Naive thymus-derived CD4-positive, alpha-beta T cell (primary cell): ENCODE measurements at regions not wholly inside any gene's neighbourhood (a gene's known extent, or its start where the extent isn't known, plus 50 kb on each side); places are given as distances from the start of the nearest gene placed in this dataset.

Experiments
- ATAC-seq: fragments of 150-1000 bp; cut with Tn5 transposase; 2 replicates; pipeline ENCODE4 v1.10.0; 2021; ENCODE audit warnings: mild to moderate bottlenecking, moderate library complexity
- CTCF ChIA-PET: fragments of 350-600 bp; sonication (Branson Sonifier 250); formaldehyde crosslinking; loops from one replicate; lab custom pipeline; 2021; ENCODE audit warnings: antibody characterized with exemption; lab: Charles Lee
- POLR2A ChIA-PET: fragments of 350-600 bp; sonication (Branson Sonifier 250); formaldehyde crosslinking; loops from one replicate; lab custom pipeline; 2021; ENCODE audit warnings: antibody characterized with exemption, inconsistent platforms; lab: Charles Lee
- DNase-seq, 9 donors: peaks; one replicate each; pipeline versions ENCODE4 v3.0.0 to v3.0.0-alpha.2; 2020 to 2022; ENCODE audit warnings: mixed read lengths in 1 of 9
- H3K27ac ChIP-seq: one replicate; pipeline ENCODE4 v1.7.0; 2013; ENCODE audit warnings: mild to moderate bottlenecking, low read depth, low read length, moderate library complexity
- H3K27me3 ChIP-seq, 2 donors: one replicate each; pipeline ENCODE4 v1.7.0; 2013; ENCODE audit warnings: low read length in 2 of 2, mild to moderate bottlenecking in 2 of 2, moderate library complexity in 2 of 2; ENCODE audit not compliant: control insufficient read depth in 2 of 2, insufficient read depth in 2 of 2
- H3K36me3 ChIP-seq, 3 experiments: 1 replicate in 2 of 3; 2 replicates in 1 of 3; pipeline ENCODE4 v1.7.0; 2013; ENCODE audit warnings: low read length in 3 of 3, mild to moderate bottlenecking in 3 of 3, moderate library complexity in 1 of 3; ENCODE audit not compliant: insufficient read depth in 3 of 3, control insufficient read depth in 2 of 3
- H3K4me1 ChIP-seq, 2 donors: one replicate each; pipeline ENCODE4 v1.7.0; 2013; ENCODE audit warnings: low read length in 2 of 2, mild to moderate bottlenecking in 2 of 2, moderate library complexity in 1 of 2; ENCODE audit not compliant: control insufficient read depth in 2 of 2, insufficient read depth in 2 of 2
- H3K4me3 ChIP-seq: 2 replicates; pipeline ENCODE4 v1.7.0; 2013; ENCODE audit warnings: mild to moderate bottlenecking, low read length
- H3K9me3 ChIP-seq, 3 experiments: 1 replicate in 2 of 3; 2 replicates in 1 of 3; pipeline ENCODE4 v1.7.0; 2013; ENCODE audit warnings: low read length in 3 of 3; ENCODE audit not compliant: control insufficient read depth in 2 of 3
- H3K27ac Mint-ChIP-seq, 9 donors: one replicate each; pipeline ENCODE4 v1.8.0; 2020 to 2022; ENCODE audit warnings: mixed read lengths in 9 of 9, mild to moderate bottlenecking in 8 of 9, moderate library complexity in 5 of 9, inconsistent platforms in 2 of 9
- H3K27me3 Mint-ChIP-seq, 5 donors: one replicate each; pipeline ENCODE4 v1.8.0; 2021 to 2022; ENCODE audit warnings: mixed read lengths in 5 of 5, mild to moderate bottlenecking in 1 of 5
- H3K36me3 Mint-ChIP-seq, 5 donors: one replicate each; pipeline ENCODE4 v1.8.0; 2020 to 2022; ENCODE audit warnings: mixed read lengths in 5 of 5, mild to moderate bottlenecking in 3 of 5, inconsistent platforms in 1 of 5
- H3K4me1 Mint-ChIP-seq, 7 donors: one replicate each; pipeline ENCODE4 v1.8.0; 2020 to 2022; ENCODE audit warnings: mixed read lengths in 7 of 7, mild to moderate bottlenecking in 3 of 7, inconsistent platforms in 1 of 7
- H3K4me3 Mint-ChIP-seq, 10 donors: one replicate each; pipeline ENCODE4 v1.8.0; 2020 to 2022; ENCODE audit warnings: mild to moderate bottlenecking in 10 of 10, mixed read lengths in 10 of 10, moderate library complexity in 6 of 10, inconsistent platforms in 2 of 10
- H3K9me3 Mint-ChIP-seq, 11 donors: one replicate each; pipeline ENCODE4 v1.8.0; 2020 to 2022; ENCODE audit warnings: mixed read lengths in 11 of 11, mild to moderate bottlenecking in 4 of 11, inconsistent platforms in 1 of 11, moderate library complexity in 1 of 11
- intact Hi-C, 2 donors: fragments of 100-400 bp; cut with micrococcal nuclease; formaldehyde crosslinking; loops; one replicate each; pipeline ENCODE4 v1.15.1; 2023

GRCh38 chr5:3029396-3029795, 277.9 kb upstream of the IRX2 start:
- Mint-ChIP-seq H3K27me3 (no peaks in the 10 kb centered on the region), H3K4me3 (no peak overlapping the region), H3K36me3 (no peaks in the 10 kb centered on the region), H3K9me3 (peaks cover 0 to 21% (median 0%) of the 10 kb centered on the region in 11 donors), H3K27ac (no peak overlapping the region), H3K4me1 (peaks cover 0 to 1% (median 0%) of the 10 kb centered on the region in 7 donors)
- intact Hi-C loops, result no loop called here
- H3K9me3 ChIP-seq, result no peaks in the 10 kb centered on the region
- no peaks in the 10 kb centered on the region for H3K4me1 ChIP-seq
- no peak for DNase-seq
- H3K4me3 ChIP-seq, result no peak overlapping the region
- no peak for ATAC-seq
- no peak overlapping the region for H3K27ac ChIP-seq
- H3K36me3 ChIP-seq, result no peaks in the 10 kb centered on the region
- no peaks in the 10 kb centered on the region for H3K27me3 ChIP-seq
- ChIA-PET POLR2A (no interaction called here), CTCF (no interaction called here)

GRCh38 chr5:3027866-3028635, 276.6 kb upstream of the IRX2 start:
- DNase-seq (no peak), ATAC-seq (no peak)
- no peak overlapping the region for H3K27ac ChIP-seq
- Mint-ChIP-seq H3K27ac (no peak overlapping the region), H3K27me3 (peaks cover 0 to 3% (median 0%) of the 10 kb centered on the region in 5 donors), H3K9me3 (peaks cover 0 to 20% (median 2%) of the 10 kb centered on the region in 11 donors), H3K36me3 (no peaks in the 10 kb centered on the region), H3K4me3 (no peak overlapping the region), H3K4me1 (peaks cover 0 to 1% (median 0%) of the 10 kb centered on the region in 7 donors)
- CTCF ChIA-PET, result no interaction called here
- POLR2A ChIA-PET, result no interaction called here
- intact Hi-C loops, result no loop called here
- no peaks in the 10 kb centered on the region for H3K36me3 ChIP-seq
- no peaks in the 10 kb centered on the region for H3K9me3 ChIP-seq
- no peaks in the 10 kb centered on the region for H3K4me1 ChIP-seq
- no peak overlapping the region for H3K4me3 ChIP-seq
- no peaks in the 10 kb centered on the region for H3K27me3 ChIP-seq

GRCh38 chr5:3027185-3027865, 275.8 kb upstream of the IRX2 start:
- H3K27me3 Mint-ChIP-seq, result peaks cover 0 to 3% (median 0%) of the 10 kb centered on the region in 5 donors
- no peak overlapping the region for H3K27ac Mint-ChIP-seq
- Histone ChIP-seq H3K27ac (no peak overlapping the region), H3K9me3 (no peaks in the 10 kb centered on the region), H3K27me3 (no peaks in the 10 kb centered on the region), H3K4me3 (no peak overlapping the region), H3K36me3 (no peaks in the 10 kb centered on the region), H3K4me1 (no peaks in the 10 kb centered on the region)
- ATAC-seq, result no peak
- no peaks in the 10 kb centered on the region for H3K36me3 Mint-ChIP-seq
- H3K4me1 Mint-ChIP-seq, result peaks cover 0 to 1% (median 0%) of the 10 kb centered on the region in 7 donors
- CTCF ChIA-PET, result no interaction called here
- intact Hi-C loops, result no loop called here
- H3K9me3 Mint-ChIP-seq, result peaks cover 0 to 20% (median 2%) of the 10 kb centered on the region in 11 donors
- no peak overlapping the region for H3K4me3 Mint-ChIP-seq
- DNase-seq, result no peak
- POLR2A ChIA-PET, result no interaction called here

GRCh38 chr5:3026651-3027050, 275.2 kb upstream of the IRX2 start:
- Histone ChIP-seq H3K27ac (no peak overlapping the region), H3K4me3 (no peak overlapping the region), H3K36me3 (no peaks in the 10 kb centered on the region), H3K4me1 (no peaks in the 10 kb centered on the region), H3K27me3 (no peaks in the 10 kb centered on the region), H3K9me3 (no peaks in the 10 kb centered on the region)
- Mint-ChIP-seq H3K9me3 (peaks cover 0 to 21% (median 2%) of the 10 kb centered on the region in 11 donors), H3K4me1 (peaks cover 0 to 1% (median 0%) of the 10 kb centered on the region in 7 donors), H3K4me3 (no peak overlapping the region), H3K36me3 (no peaks in the 10 kb centered on the region), H3K27me3 (peaks cover 0 to 3% (median 0%) of the 10 kb centered on the region in 5 donors), H3K27ac (no peak overlapping the region)
- ATAC-seq, result no peak
- POLR2A ChIA-PET, result no interaction called here
- intact Hi-C loops, result no loop called here
- no peak for DNase-seq
- CTCF ChIA-PET, result no interaction called here

GRCh38 chr5:3026099-3026498, 274.6 kb upstream of the IRX2 start:
- no peaks in the 10 kb centered on the region for H3K27me3 ChIP-seq
- no peak overlapping the region for H3K4me3 ChIP-seq
- H3K4me1 ChIP-seq, result no peaks in the 10 kb centered on the region
- Mint-ChIP-seq H3K9me3 (peaks cover 0 to 17% (median 2%) of the 10 kb centered on the region in 11 donors), H3K36me3 (no peaks in the 10 kb centered on the region), H3K4me3 (peak overlapping the region in 1 of 10 donors; percentile 16), H3K27me3 (peaks cover 0 to 3% (median 0%) of the 10 kb centered on the region in 5 donors), H3K27ac (no peak overlapping the region), H3K4me1 (peaks cover 0 to 1% (median 0%) of the 10 kb centered on the region in 7 donors)
- no peak overlapping the region for H3K27ac ChIP-seq
- POLR2A ChIA-PET, result no interaction called here
- no peaks in the 10 kb centered on the region for H3K36me3 ChIP-seq
- CTCF ChIA-PET, result no interaction called here
- H3K9me3 ChIP-seq, result no peaks in the 10 kb centered on the region
- DNase-seq (no peak), ATAC-seq (no peak)
- intact Hi-C loops, result no loop called here

GRCh38 chr5:3025392-3025791, 273.9 kb upstream of the IRX2 start:
- no peak overlapping the region for H3K27ac Mint-ChIP-seq
- DNase-seq (no peak), ATAC-seq (no peak)
- Histone ChIP-seq H3K9me3 (no peaks in the 10 kb centered on the region), H3K4me3 (no peak overlapping the region), H3K27ac (no peak overlapping the region), H3K27me3 (no peaks in the 10 kb centered on the region), H3K4me1 (no peaks in the 10 kb centered on the region), H3K36me3 (no peaks in the 10 kb centered on the region)
- POLR2A ChIA-PET, result no interaction called here
- peaks cover 0 to 3% (median 0%) of the 10 kb centered on the region in 5 donors for H3K27me3 Mint-ChIP-seq
- intact Hi-C loops, result no loop called here
- peaks cover 0 to 13% (median 3%) of the 10 kb centered on the region in 11 donors for H3K9me3 Mint-ChIP-seq
- CTCF ChIA-PET, result no interaction called here
- peaks cover 0 to 1% (median 0%) of the 10 kb centered on the region in 7 donors for H3K4me1 Mint-ChIP-seq
- H3K4me3 Mint-ChIP-seq, result no peak overlapping the region
- H3K36me3 Mint-ChIP-seq, result no peaks in the 10 kb centered on the region
